C4-2B (cell line): ENCODE measurements at regions not wholly inside any gene's neighbourhood (a gene's known extent, or its start where the extent isn't known, plus 50 kb on each side); places are given as distances from the start of the nearest gene placed in this dataset.

Experiments used
- CTCF ChIP-seq: fragments of 450-650 bp; conservative IDR thresholded peaks from 2 replicates; pipeline ENCODE4 v1.5.1; 2017; ENCODE audit warnings: mild to moderate bottlenecking
- ZFX ChIP-seq: fragments of 450-650 bp; IDR thresholded peaks from 2 replicates; pipeline ENCODE4 v1.6.1; 2017

GRCh38 chr2:129609224-129609623 lies 370.2 kb upstream of the RAB6C start:
- TF ChIP-seq CTCF (no peak), ZFX (no peak)
